AG04449 (cell line): ENCODE measurements at regions not wholly inside any gene's neighbourhood (a gene's known extent, or its start where the extent isn't known, plus 50 kb on each side); places are given as distances from the start of the nearest gene placed in this dataset.
"Not testable (repeated sequence)": the region's sequence is repeated elsewhere in the genome, so short reads cannot be mapped to it uniquely, and the experiment has no call there.

Source experiments
- CTCF ChIA-PET: fragments of 350-600 bp; formaldehyde crosslinking; extraction: SDS; loops from one replicate; lab custom pipeline; 2021; ENCODE audit warnings: antibody characterized with exemption; lab: Yijun Ruan, JAX
- POLR2A ChIA-PET: fragments of 400-600, 350-600 bp; formaldehyde crosslinking; extraction: SDS; loops from one replicate; lab custom pipeline; 2020; ENCODE audit warnings: antibody characterized with exemption, inconsistent platforms; lab: Yijun Ruan, JAX
- DNase-seq: peaks from one replicate; pipeline ENCODE4 v3.0.0-alpha.2; 2010; ENCODE audit warnings: low read depth, low spot score
- H3K4me3 ChIP-seq: 2 replicates; pipeline ENCODE4 v1.5.1; 2011; ENCODE audit warnings: low read depth, mild to moderate bottlenecking, control low read depth, low read length
- TF ChIP-seq, protein P1 (sequence below): IDR thresholded peaks from one replicate; pipeline ENCODE4 v1.5.1; 2011; ENCODE audit warnings: mild to moderate bottlenecking, moderate library complexity, low read length, control low read depth, inconsistent platforms; ENCODE audit not compliant: insufficient read depth; ENCODE audit errors: missing control alignments

DNA sequence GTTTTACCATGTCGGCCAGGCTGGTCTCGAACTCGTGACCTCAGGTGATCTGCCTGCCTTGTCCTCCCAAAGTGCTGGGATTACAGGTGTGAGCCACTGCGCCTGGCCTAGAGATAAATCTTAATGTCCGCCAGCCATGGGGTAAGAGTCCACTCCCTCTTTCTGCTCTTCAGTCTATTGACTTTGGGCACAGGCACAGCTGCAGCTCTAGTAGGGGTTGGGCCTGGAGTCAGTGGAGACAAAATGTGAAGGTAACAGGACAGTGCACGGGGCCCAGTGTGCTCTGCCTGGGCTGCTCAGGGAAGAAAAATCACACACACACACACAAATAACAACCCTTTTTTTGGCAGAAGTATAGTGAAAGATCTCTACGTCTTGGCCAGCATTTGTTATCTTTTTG, 209.5 kb downstream of the NPIPA7 start:
- CTCF ChIA-PET, POLR2A ChIA-PET, H3K4me3 ChIP-seq, DNase-seq: not testable (repeated sequence)

DNA sequence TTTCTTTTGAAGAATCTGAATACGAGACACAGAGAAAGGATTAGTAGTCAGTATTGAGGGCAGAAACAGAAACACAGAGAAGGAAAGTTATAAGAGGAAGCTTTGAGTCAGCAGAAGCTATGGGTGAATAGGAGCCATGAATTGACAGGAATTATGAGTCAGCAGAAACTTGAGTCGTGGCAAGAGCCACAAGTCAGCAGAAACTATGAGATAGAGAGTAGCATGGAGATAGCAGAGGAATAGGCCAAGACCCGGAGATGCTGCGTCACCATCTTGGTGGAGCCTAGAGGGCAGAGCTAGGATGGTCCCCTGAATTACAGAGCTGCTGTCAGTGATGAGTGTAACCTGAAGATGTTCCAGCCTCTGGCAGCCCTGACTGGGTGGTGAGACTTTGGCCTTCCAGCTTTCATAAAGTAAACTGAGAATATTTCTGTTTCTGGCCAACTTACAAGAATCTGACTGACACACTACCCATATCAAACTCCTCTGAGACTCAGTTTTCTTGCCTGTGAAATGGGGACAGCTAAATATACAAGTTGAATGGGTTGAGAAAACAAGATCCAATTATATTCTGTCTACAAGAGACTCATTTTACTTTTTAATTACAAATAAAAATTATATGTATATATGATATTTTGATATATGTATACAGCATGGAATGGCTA, 211.8 kb downstream of the NPIPA7 start:
- POLR2A ChIA-PET, DNase-seq, H3K4me3 ChIP-seq, CTCF ChIA-PET: not testable (repeated sequence)

DNA sequence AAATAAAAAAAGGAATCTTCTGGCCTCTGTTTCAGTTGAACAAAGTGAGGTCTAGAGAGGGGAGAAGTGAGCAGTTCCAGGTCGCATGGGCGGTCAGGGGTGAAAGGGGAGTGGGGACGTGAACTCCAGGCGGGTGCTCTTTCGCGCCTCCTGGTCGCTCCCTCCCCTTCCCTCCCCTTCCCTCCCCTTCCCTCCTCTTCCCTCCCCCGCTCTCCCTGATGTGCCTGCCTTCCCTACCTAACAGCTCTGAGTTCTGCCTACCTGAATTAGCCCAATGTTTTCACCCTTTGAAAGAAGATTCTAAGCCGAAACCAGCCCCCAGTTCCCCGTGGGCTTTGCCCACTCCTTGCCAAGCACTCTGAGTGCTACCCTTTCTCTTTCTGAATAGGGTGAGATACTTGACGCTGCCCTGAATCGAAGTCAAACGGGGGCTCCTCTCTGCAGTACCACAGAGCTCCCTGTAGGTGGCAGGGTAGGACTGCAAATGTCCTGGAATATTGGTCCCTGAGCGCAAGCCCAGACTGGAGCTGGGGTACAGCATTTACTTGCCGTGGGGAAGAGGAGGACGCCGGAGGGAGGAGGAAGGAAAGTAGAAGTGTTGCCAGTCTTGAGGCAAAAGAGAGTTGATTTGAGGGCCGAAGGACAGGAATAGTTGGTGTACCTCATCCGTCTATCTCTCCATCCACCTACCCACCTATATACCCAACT, 214.4 kb downstream of the NPIPA7 start:
- CTCF ChIA-PET, POLR2A ChIA-PET, DNase-seq, H3K4me3 ChIP-seq: not testable (repeated sequence)
- TF ChIP-seq, protein P1, sequence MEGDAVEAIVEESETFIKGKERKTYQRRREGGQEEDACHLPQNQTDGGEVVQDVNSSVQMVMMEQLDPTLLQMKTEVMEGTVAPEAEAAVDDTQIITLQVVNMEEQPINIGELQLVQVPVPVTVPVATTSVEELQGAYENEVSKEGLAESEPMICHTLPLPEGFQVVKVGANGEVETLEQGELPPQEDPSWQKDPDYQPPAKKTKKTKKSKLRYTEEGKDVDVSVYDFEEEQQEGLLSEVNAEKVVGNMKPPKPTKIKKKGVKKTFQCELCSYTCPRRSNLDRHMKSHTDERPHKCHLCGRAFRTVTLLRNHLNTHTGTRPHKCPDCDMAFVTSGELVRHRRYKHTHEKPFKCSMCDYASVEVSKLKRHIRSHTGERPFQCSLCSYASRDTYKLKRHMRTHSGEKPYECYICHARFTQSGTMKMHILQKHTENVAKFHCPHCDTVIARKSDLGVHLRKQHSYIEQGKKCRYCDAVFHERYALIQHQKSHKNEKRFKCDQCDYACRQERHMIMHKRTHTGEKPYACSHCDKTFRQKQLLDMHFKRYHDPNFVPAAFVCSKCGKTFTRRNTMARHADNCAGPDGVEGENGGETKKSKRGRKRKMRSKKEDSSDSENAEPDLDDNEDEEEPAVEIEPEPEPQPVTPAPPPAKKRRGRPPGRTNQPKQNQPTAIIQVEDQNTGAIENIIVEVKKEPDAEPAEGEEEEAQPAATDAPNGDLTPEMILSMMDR: peak; percentile 35

DNA sequence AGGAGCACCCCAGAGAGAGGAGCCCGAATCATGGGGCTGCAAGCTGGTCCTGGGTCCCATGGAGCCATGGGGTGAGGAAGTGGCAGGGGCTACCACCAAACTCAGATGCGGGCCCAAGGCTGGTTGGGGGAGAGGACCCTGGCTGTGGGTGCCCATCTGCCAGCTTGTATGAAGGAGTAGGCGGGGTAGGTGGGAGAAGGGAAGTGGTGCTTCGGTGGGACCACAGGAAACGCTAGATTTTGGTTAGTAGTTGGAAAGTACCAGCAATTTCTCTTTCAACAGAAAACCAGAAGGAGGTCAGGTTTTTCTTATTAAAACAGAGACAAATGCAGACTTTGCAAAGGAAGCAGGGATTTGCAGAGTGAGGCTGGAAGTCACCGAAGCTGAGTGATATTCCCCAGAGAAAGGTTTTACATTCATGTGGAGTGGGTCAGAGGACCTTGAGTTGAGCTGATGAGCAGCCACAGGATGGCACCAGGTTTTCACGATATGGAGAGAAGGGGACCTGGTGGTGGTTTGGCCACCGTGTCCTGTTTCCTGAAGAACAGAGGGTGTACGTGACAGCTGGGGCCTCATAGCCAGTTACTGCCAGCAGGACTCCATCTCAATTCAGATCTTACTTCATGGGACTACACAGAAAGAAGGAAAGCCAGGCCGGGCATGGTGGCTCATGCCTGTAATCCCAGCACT, 216.2 kb downstream of the NPIPA7 start:
- DNase-seq, CTCF ChIA-PET, H3K4me3 ChIP-seq, POLR2A ChIA-PET: not testable (repeated sequence)

DNA sequence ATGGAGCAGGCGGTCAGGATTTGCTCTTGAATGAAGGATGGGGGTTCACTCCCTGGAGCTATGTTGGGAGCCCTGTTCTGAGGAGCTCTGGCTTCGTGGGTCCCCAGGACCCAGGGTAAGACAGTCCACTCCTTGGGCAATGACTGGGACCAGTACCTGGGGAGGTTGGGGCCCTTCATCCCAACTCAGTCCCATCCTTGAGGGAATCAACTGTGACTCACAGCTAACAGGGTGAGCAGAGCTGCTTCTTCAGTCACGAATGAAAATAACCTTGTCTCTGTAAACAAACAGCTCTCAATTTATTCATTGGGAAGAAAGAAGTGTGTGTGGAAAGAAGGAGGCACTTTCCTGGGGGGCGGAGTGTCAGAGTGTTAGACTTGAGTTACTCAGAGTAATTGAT, 222.3 kb downstream of the NPIPA7 start:
- CTCF ChIA-PET, POLR2A ChIA-PET: not testable (repeated sequence)

DNA sequence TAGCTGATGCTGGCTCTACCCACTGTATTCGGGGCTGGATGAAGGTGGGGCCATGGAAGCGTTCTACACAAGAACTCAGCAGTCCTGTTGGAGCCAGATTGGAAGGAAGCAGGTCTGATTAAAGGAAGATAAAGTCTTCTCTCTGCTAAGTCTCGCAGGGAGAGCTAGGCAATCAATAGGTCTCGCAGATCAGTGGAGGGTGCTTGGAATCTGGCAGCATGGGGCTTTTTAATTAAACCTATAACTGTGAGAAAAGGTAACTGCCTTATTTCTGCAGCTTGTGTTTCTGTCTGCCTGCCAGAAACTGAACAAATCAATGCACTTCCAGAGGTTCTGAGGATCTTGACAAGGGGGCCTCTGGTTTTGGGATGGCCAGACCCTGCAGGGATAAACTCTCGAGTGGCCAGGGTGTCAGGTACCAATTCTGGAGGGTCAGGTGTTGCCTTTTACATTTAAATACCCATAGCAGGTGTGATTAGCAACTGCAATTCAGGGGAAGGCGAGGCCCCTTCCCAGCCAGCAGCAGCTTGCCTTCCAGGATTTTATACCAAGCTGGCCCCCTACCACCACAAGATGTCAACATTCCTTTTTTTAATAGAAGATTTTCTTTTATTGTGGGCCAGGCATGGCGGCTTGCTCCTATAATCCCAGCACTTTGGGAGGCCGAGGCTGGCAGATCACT, 228.6 kb downstream of the NPIPA7 start:
- POLR2A ChIA-PET, DNase-seq, H3K4me3 ChIP-seq, CTCF ChIA-PET: not testable (repeated sequence)

More for the DNA sequence above, 222.3 kb downstream of the NPIPA7 start:
- not testable (repeated sequence) for H3K4me3 ChIP-seq, DNase-seq

DNA sequence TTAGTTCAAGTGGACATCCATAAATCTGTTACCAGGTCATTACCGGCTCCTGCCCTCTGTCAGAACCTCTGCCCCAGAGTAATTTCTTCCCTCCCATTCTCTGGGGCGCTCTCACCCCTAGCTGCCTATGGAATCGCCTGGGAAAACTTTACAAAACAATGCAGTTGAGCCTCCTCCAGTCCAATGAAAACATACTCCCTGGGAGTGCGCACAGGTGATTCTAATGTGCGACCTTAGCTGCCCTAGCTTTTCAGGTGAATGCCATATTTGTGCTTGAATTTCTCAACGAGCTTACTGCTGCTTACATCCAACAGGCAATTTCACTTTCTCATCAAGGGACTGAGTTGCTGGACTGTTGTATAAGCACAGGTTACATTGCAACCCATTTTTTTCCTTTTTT, 230.7 kb downstream of the NPIPA7 start:
- H3K4me3 ChIP-seq, CTCF ChIA-PET, DNase-seq, POLR2A ChIA-PET: not testable (repeated sequence)

DNA sequence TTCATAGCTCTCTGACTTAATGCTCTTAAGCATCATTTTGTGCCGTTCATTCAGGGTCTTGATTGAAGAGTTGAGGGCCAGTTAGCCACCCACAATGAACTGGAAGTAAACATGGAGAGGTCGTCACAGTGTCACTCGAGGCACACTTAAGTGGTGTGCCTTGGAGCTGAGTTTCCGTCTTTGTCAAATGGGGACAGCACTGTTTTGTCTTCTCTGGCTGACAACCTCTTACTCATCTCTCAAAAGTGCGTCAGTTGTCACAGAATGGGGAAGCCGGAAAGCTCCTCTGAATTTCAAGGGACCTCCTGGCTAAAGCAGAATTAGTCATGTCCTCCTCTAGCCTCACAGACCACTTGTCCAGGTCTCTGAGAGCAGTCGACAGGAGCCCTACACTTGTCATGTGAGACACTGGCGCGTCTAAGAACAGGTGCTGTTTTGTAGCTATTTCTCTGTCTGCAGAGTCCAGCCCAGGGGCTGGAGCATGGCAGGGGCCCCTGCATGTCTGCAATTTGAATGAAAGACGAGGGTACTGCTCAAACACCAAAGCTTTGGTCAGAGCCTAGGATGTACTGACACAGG, 231.5 kb downstream of the NPIPA7 start:
- H3K4me3 ChIP-seq, POLR2A ChIA-PET, CTCF ChIA-PET, DNase-seq: not testable (repeated sequence)

DNA sequence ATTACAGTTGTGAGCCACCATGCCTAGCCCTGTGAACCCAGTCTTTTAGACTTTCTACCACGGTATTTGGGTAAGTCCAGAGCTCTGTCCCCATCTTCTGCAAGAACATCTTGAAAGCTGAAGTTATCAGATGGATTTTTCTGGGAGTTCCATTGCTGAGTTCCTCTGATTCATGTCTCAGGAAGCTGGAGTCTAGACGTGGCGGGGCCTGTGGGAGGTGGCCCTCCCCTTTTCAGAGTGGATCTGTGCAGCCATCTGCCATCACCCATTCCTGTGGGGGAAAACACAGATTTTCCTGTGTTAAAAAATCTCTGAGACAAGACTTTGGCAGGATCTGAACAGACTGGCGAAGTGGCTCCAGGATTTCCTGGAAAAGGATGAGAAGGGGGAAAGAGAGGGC, 234.3 kb downstream of the NPIPA7 start:
- H3K4me3 ChIP-seq, POLR2A ChIA-PET, DNase-seq, CTCF ChIA-PET: not testable (repeated sequence)

DNA sequence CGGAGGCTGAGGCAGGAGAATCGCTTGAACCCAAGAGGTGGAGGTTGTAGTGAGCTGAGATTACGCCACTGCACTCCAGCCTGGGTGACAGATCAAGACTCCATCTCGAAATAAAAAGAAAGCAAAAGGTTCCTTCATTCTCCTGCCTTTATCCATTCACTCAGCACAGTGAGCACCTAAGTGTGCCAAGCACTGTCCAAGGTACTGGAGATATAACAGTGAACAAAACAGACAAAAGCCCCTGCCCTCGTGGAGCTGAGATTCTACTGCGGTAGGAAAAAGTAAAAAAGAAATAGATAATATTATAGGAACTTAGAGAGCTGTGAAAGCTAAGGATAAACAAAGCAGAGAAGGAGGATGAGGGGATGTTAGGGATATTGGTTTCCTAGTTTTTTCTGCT, 235.5 kb downstream of the NPIPA7 start:
- POLR2A ChIA-PET, CTCF ChIA-PET, DNase-seq, H3K4me3 ChIP-seq: not testable (repeated sequence)

DNA sequence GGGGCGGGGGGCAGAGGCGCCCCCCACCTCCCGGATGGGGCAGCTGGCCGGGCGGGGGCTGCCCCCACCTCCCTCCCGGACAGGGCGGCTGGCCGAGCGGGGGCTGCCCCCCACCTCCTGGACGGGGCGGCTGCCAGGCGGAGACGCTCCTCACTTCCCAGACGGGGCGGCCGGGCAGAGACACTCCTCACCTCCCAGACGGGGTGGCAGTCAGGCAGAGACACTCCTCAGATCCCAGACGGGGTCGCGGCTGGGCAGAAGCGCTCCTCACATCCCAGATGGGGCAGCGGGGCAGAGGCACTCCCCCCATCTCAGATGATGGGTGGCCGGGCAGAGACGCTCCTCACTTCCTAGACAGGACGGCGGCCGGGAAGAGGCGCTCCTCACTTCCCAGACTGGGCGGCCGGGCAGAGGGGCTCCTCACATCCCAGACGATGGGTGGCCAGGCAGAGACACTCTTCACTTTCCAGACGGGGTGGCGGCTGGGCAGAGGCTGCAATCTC, 240.1 kb downstream of the NPIPA7 start:
- CTCF ChIA-PET, POLR2A ChIA-PET, DNase-seq, H3K4me3 ChIP-seq: not testable (repeated sequence)

DNA sequence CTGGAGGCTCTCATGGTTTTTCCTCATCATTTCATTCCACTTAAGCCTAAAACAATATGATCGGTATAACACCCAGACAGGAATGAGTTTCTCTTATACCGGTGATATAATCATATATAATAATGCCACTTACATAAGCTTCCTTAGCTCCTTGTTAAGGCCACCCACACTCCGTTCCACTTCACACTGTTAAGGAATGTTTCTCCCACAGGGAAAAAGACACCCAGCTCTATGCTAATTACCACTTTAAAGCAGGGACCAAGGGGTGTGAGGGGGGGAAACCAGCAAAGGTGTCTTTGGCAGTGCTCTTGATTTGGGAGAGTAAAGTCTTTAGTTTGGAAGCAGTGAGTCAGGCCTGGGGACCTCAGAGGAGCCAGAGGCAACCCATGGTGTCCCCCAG, 245.4 kb downstream of the NPIPA7 start:
- POLR2A ChIA-PET, DNase-seq, CTCF ChIA-PET, H3K4me3 ChIP-seq: not testable (repeated sequence)

DNA sequence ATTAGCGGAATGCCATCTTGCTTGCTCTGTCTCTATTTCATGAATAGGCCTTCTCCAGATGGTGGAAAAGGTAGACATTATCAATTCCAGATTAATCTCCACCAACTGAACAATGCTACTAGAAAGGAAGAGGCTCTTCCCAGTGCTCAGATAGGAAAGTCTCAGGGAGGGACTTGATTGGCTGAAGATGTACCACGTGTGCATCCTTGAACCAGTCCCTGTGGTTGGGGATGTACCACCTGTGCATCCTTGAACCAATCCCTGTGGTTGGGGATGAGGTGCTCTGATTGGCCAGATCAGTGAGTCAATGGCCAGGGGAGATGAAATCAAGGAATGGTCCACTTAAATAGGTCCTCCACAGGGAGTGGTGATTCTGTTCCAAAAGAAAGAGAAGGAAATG, 246.2 kb downstream of the NPIPA7 start:
- H3K4me3 ChIP-seq, POLR2A ChIA-PET, DNase-seq, CTCF ChIA-PET: not testable (repeated sequence)

DNA sequence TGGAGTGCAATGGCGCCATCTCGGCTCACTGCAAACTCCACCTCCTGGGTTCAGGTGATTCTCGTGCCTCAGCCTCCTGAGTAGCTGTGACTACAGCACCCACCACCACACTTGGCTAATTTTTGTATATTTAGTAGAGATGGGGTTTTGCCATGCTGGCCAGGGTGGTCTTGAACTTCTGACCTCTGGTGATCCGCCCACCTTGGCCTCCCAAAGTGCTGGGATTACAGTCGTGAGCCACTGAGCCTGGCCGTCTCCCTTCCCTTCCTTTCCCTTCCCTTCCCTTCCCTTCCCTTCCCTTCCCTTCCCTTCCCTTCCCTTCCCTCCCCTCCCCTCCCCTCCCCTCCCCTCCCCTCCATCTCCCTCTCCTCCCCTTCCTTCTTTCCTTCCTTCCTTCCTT, 248.9 kb downstream of the NPIPA7 start:
- CTCF ChIA-PET, H3K4me3 ChIP-seq, POLR2A ChIA-PET, DNase-seq: not testable (repeated sequence)
